Esophagus muscularis mucosa (tissue), 4 donors: ENCODE measurements at regions not wholly inside any gene's neighbourhood (a gene's known extent, or its start where the extent isn't known, plus 50 kb on each side); places are given as distances from the start of the nearest gene placed in this dataset.

ENCODE experiments used
- DNase-seq: peaks from one replicate; pipeline ENCODE4 v3.0.0-alpha.2; 2017; ENCODE audit errors: extremely low spot score
- H3K27ac ChIP-seq, 4 donors: fragments of 200-600 bp; sonication (generic); replicated peaks in 1 of 4; 1 replicate in 3 of 4; 2 replicates in 1 of 4; pipeline ENCODE4 v1.5.1; 2016 to 2019; ENCODE audit warnings: mild to moderate bottlenecking in 1 of 4
- H3K27me3 ChIP-seq, 4 donors: fragments of 200-600 bp; sonication (generic); one replicate each; pipeline versions ENCODE4 v1.5.1 to v1.6.0; 2016 to 2019
- H3K36me3 ChIP-seq, 4 donors: fragments of 200-600 bp; sonication (generic); one replicate each; pipeline ENCODE4 v1.5.1; 2016 to 2019
- H3K4me1 ChIP-seq, 4 donors: fragments of 200-600 bp; sonication (generic); one replicate each; pipeline ENCODE4 v1.5.1; 2016 to 2019
- H3K4me3 ChIP-seq, 4 donors: fragments of 200-600 bp; sonication (generic); 1 replicate in 2 of 4; 2 replicates in 2 of 4; pipeline ENCODE4 v1.5.1; 2016 to 2019; ENCODE audit warnings: mild to moderate bottlenecking in 4 of 4, moderate library complexity in 1 of 4
- H3K9me3 ChIP-seq, 4 donors: fragments of 200-600 bp; sonication (generic); 1 replicate in 3 of 4; 2 replicates in 1 of 4; pipeline ENCODE4 v1.5.1; 2016 to 2019
- CTCF ChIP-seq, 3 experiments: fragments of 200-600 bp in 2 of 3; fragments of 450-650 bp in 1 of 3; sonication (generic) in 2 of 3; IDR thresholded peaks; one replicate each; pipeline ENCODE4 v1.5.1; 2017 to 2019; ENCODE audit warnings: antibody characterized with exemption in 3 of 3, mild to moderate bottlenecking in 2 of 3, moderate library complexity in 1 of 3
- EP300 ChIP-seq: sonication (generic); formaldehyde crosslinking; IDR thresholded peaks from one replicate; pipeline ENCODE4 v1.6.1; 2017; ENCODE audit warnings: antibody characterized with exemption
- POLR2A ChIP-seq: fragments of 450-650 bp; IDR thresholded peaks from one replicate; pipeline ENCODE4 v1.6.1; 2017; ENCODE audit warnings: antibody characterized with exemption, moderate library complexity, mild to moderate bottlenecking, low read depth
- POLR2AphosphoS5 ChIP-seq, 2 donors: sonication (generic); formaldehyde crosslinking; IDR thresholded peaks; one replicate each; pipeline ENCODE4 v1.6.1; 2017; ENCODE audit warnings: antibody characterized with exemption in 2 of 2
- WGBS: methylation state at CpG from one replicate; pipeline ENCODE4 v1.1.5; 2018; 5-methylcytosine and 5-hydroxymethylcytosine counted together
- intact Hi-C: fragments of 100-400 bp; cut with DNase I; formaldehyde crosslinking; loops from one replicate; pipeline ENCODE4 v1.15.1; 2023

DNA sequence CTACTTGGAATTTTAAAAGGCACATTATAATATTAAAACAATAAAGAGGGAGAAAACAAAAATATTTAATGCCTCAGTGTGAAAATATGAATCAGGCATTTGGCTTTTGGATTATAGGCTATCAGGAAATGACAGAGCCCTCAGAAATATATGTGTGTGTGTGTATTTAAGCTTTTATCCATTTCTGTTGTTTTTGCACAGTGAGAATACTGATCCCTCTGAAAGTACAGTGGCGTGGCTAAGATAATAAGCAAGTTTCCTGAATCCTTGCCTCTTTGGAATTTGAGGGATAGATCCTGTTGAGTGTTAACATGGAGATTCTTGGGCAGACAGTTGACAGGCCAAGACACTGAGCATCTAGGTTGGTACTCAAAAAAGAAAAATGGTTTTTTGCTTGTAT lies 234.8 kb upstream of the ZBTB20 start:
- Histone ChIP-seq H3K9me3 (no peaks in the 10 kb centered on the region), H3K4me1 (no peaks in the 10 kb centered on the region), H3K36me3 (no peaks in the 10 kb centered on the region), H3K27me3 (no peaks in the 10 kb centered on the region), H3K4me3 (no peak overlapping the region), H3K27ac (no peak overlapping the region)
- TF ChIP-seq POLR2AphosphoS5 (IDR thresholded peaks at IDR 0.05) (no peak), POLR2A (no peak), EP300 (no peak), CTCF (IDR thresholded peaks at IDR 0.05) (no peak)
- intact Hi-C loops, result no loop called here
- 87% methylated on average over 1 of the region's 1 CpG for WGBS
- no peak for DNase-seq

- intact Hi-C loops, result no loop called here
- DNase-seq, result no peak
- Histone ChIP-seq H3K27ac (no peak overlapping the region), H3K4me1 (peaks cover 0 to 7% (median 0%) of the 10 kb centered on the region in 4 donors), H3K27me3 (no peaks in the 10 kb centered on the region), H3K4me3 (no peak overlapping the region), H3K9me3 (no peaks in the 10 kb centered on the region), H3K36me3 (no peaks in the 10 kb centered on the region)
- whole genome bisulfite sequencing, result 87% methylated on average over 1 of the region's 1 CpG
- TF ChIP-seq POLR2AphosphoS5 (IDR thresholded peaks at IDR 0.05) (no peak), EP300 (no peak), CTCF (IDR thresholded peaks at IDR 0.05) (no peak), POLR2A (no peak)
Measured at GRCh38 chr3:115384381-115384780, 237.3 kb upstream of the ZBTB20 start.

- WGBS, result 87% methylated on average over 7 of the region's 7 CpGs
- no peak for TF ChIP-seq POLR2AphosphoS5 (IDR thresholded peaks at IDR 0.05)
- Histone ChIP-seq H3K4me3 (no peak overlapping the region), H3K36me3 (no peaks in the 10 kb centered on the region), H3K27ac (no peak overlapping the region), H3K27me3 (no peaks in the 10 kb centered on the region), H3K4me1 (peaks cover 0 to 7% (median 0%) of the 10 kb centered on the region in 4 donors), H3K9me3 (no peaks in the 10 kb centered on the region)
- no peak for DNase-seq
- intact Hi-C loops, result no loop called here
Measured at GRCh38 chr3:115385774-115386730, 237.3 kb upstream of the GAP43 start.

DNA sequence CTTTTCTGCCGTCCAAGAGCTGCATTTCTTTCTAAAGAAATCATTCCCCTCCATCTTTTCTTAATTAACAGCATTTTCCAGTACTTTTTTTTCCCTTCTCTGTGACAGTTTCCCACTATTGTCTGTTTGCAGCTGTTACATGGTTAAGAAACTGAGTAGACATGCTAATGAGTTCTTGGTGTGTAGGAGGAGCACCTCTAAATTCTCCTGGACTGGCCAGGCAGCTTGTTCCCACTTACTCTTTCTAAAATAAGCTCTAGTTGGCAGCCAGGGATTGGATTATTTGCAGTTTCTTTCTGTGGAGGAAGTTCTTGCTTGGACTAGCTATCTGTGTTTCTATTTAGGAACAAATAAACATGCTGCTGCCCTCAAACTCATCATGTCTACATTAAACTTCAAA lies 235.1 kb upstream of the GAP43 start:
- no peak overlapping the region for H3K27ac ChIP-seq
- peaks cover 0 to 7% (median 0%) of the 10 kb centered on the region in 4 donors for H3K4me1 ChIP-seq
- H3K27me3 ChIP-seq, result no peaks in the 10 kb centered on the region
- no peak overlapping the region for H3K4me3 ChIP-seq
- no peaks in the 10 kb centered on the region for H3K9me3 ChIP-seq
- H3K36me3 ChIP-seq, result no peaks in the 10 kb centered on the region
- no peak for TF ChIP-seq CTCF (IDR thresholded peaks at IDR 0.05)
- no peak for TF ChIP-seq EP300
- TF ChIP-seq POLR2AphosphoS5 (IDR thresholded peaks at IDR 0.05), result no peak
- no peak for TF ChIP-seq POLR2A
- intact Hi-C loops, result no loop called here
- WGBS, result 50% methylated on average over 1 of the region's 1 CpG
- DNase-seq, result no peak

GRCh38 chr3:115388811-115389210 lies 234.5 kb upstream of the GAP43 start:
- no peak for TF ChIP-seq POLR2A
- no peak for TF ChIP-seq CTCF (IDR thresholded peaks at IDR 0.05)
- TF ChIP-seq EP300, result no peak
- TF ChIP-seq POLR2AphosphoS5 (IDR thresholded peaks at IDR 0.05), result no peak
- intact Hi-C loops, result no loop called here
- Histone ChIP-seq H3K36me3 (no peaks in the 10 kb centered on the region), H3K9me3 (no peaks in the 10 kb centered on the region), H3K4me1 (peaks cover 0 to 7% (median 0%) of the 10 kb centered on the region in 4 donors), H3K4me3 (no peak overlapping the region), H3K27ac (no peak overlapping the region), H3K27me3 (no peaks in the 10 kb centered on the region)
- WGBS, result 43% methylated on average over 3 of the region's 3 CpGs
- DNase-seq, result no peak
